H9 (cell line): ENCODE measurements at regions not wholly inside any gene's neighbourhood (a gene's known extent, or its start where the extent isn't known, plus 50 kb on each side); places are given as distances from the start of the nearest gene placed in this dataset.

Source experiments
- DNase-seq: peaks from one replicate; pipeline ENCODE4 v3.0.0-alpha.2; 2017
- H2AFZ ChIP-seq: one replicate; pipeline ENCODE4 v1.6.1; 2013; ENCODE audit warnings: mild to moderate bottlenecking, low read length, control low read depth, moderate library complexity
- H2AK5ac ChIP-seq: 2 replicates; pipeline ENCODE4 v1.6.1; 2013; ENCODE audit warnings: low read length, control low read depth, mixed read lengths; ENCODE audit not compliant: insufficient read length
- H2BK120ac ChIP-seq: one replicate; pipeline ENCODE4 v1.6.1; 2013; ENCODE audit warnings: low read depth, mild to moderate bottlenecking, low read length, control low read depth, inconsistent platforms; ENCODE audit not compliant: poor library complexity, severe bottlenecking
- H2BK12ac ChIP-seq: 2 replicates; pipeline ENCODE4 v1.6.1; 2013; ENCODE audit warnings: low read length, control low read depth, mixed read lengths, low read depth; ENCODE audit not compliant: insufficient read length
- H2BK15ac ChIP-seq: 2 replicates; pipeline ENCODE4 v1.6.1; 2013; ENCODE audit warnings: low read depth, low read length, control low read depth
- H2BK20ac ChIP-seq: one replicate; pipeline ENCODE4 v1.6.1; 2013; ENCODE audit warnings: low read depth, mild to moderate bottlenecking, low read length, control low read depth, inconsistent platforms; ENCODE audit not compliant: poor library complexity, severe bottlenecking
- H2BK5ac ChIP-seq: 2 replicates; pipeline ENCODE4 v1.6.1; 2013; ENCODE audit warnings: low read length, control low read depth, mixed read lengths; ENCODE audit not compliant: insufficient read length
- H3K14ac ChIP-seq: 2 replicates; pipeline ENCODE4 v1.6.1; 2013; ENCODE audit warnings: low read length, control low read depth; ENCODE audit not compliant: insufficient read depth
- H3K18ac ChIP-seq: 2 replicates; pipeline ENCODE4 v1.6.1; 2013; ENCODE audit warnings: low read depth, mild to moderate bottlenecking, mixed read lengths, low read length, control low read depth; ENCODE audit not compliant: insufficient read length
- H3K23ac ChIP-seq: 2 replicates; pipeline ENCODE4 v1.6.1; 2013; ENCODE audit warnings: low read length, control low read depth, mixed read lengths, low read depth; ENCODE audit not compliant: insufficient read length
- H3K23me2 ChIP-seq: 2 replicates; pipeline ENCODE4 v1.6.1; 2013; ENCODE audit warnings: low read depth, mild to moderate bottlenecking, mixed read lengths, low read length, control low read depth; ENCODE audit not compliant: insufficient read length, poor library complexity, severe bottlenecking
- H3K27ac ChIP-seq: 2 replicates; pipeline ENCODE4 v1.5.1; 2013; ENCODE audit warnings: low read length, control low read depth, mixed read lengths, low read depth; ENCODE audit not compliant: insufficient read length
- H3K27me3 ChIP-seq: 2 replicates; pipeline ENCODE4 v1.6.1; 2013; ENCODE audit warnings: low read length, control low read depth, inconsistent platforms; ENCODE audit not compliant: insufficient read depth
- H3K4ac ChIP-seq: 2 replicates; pipeline ENCODE4 v1.6.1; 2013; ENCODE audit warnings: low read depth, mild to moderate bottlenecking, control low read depth, inconsistent platforms, low read length, moderate library complexity
- H3K4me1 ChIP-seq: 2 replicates; pipeline ENCODE4 v1.6.1; 2013; ENCODE audit warnings: low read length, control low read depth, inconsistent platforms; ENCODE audit not compliant: insufficient read depth
- H3K4me2 ChIP-seq: 2 replicates; pipeline ENCODE4 v1.6.1; 2013; ENCODE audit warnings: low read length, control low read depth, mixed read lengths; ENCODE audit not compliant: insufficient read length, insufficient read depth
- H3K56ac ChIP-seq: 2 replicates; pipeline ENCODE4 v1.6.1; 2013; ENCODE audit warnings: low read depth, mild to moderate bottlenecking, mixed read lengths, low read length, control low read depth; ENCODE audit not compliant: insufficient read length
- H3K79me1 ChIP-seq: 2 replicates; pipeline ENCODE4 v1.6.1; 2013; ENCODE audit warnings: low read depth, mild to moderate bottlenecking, moderate library complexity, low read length, control low read depth, inconsistent platforms; ENCODE audit not compliant: insufficient read depth, poor library complexity, severe bottlenecking
- H3K79me2 ChIP-seq: 2 replicates; pipeline ENCODE4 v1.6.1; 2013; ENCODE audit warnings: low read length, control low read depth, inconsistent platforms; ENCODE audit not compliant: insufficient read depth
- H3K9ac ChIP-seq: 2 replicates; pipeline ENCODE4 v1.6.1; 2013; ENCODE audit warnings: low read length, control low read depth, mixed read lengths; ENCODE audit not compliant: insufficient read length; ENCODE audit errors: extremely low read depth
- H3K9me3 ChIP-seq: one replicate; pipeline ENCODE4 v1.6.1; 2013; ENCODE audit warnings: low read depth, low read length, inconsistent platforms; ENCODE audit not compliant: control insufficient read depth
- H3T11ph ChIP-seq: one replicate; pipeline ENCODE4 v1.6.1; 2013; ENCODE audit warnings: mild to moderate bottlenecking, low read length, control low read depth, inconsistent platforms
- H4K20me1 ChIP-seq: one replicate; pipeline ENCODE4 v1.6.1; 2013; ENCODE audit not compliant: control insufficient read depth, insufficient read length, insufficient read depth
- H4K5ac ChIP-seq: 2 replicates; pipeline ENCODE4 v1.6.1; 2013; ENCODE audit warnings: low read depth, mild to moderate bottlenecking, mixed read lengths, low read length, control low read depth; ENCODE audit not compliant: insufficient read length
- H4K8ac ChIP-seq: replicated peaks from 2 replicates; pipeline ENCODE4 v1.6.1; 2013; ENCODE audit warnings: low read length, control low read depth, mixed read lengths, low read depth; ENCODE audit not compliant: insufficient read length
- H4K91ac ChIP-seq: 2 replicates; pipeline ENCODE4 v1.6.1; 2013; ENCODE audit warnings: low read depth, mild to moderate bottlenecking, moderate library complexity, mixed read lengths, low read length, control low read depth; ENCODE audit not compliant: insufficient read length
- H3K27ac Mint-ChIP-seq, 3 experiments: 2 replicates in 2 of 3; 3 replicates in 1 of 3; pipeline ENCODE4 v1.8.0; 2020 to 2021; ENCODE audit warnings: mixed read lengths in 3 of 3, mild to moderate bottlenecking in 1 of 3, moderate library complexity in 1 of 3
- H3K27me3 Mint-ChIP-seq: 2 replicates; pipeline ENCODE4 v1.8.0; 2021; ENCODE audit warnings: low read depth, mild to moderate bottlenecking, moderate library complexity, mixed read lengths
- H3K36me3 Mint-ChIP-seq, 3 experiments: 2 replicates in 2 of 3; 3 replicates in 1 of 3; pipeline ENCODE4 v1.8.0; 2020 to 2021; ENCODE audit warnings: low read depth in 3 of 3, mixed read lengths in 3 of 3; ENCODE audit not compliant: insufficient read depth in 1 of 3
- H3K4me1 Mint-ChIP-seq, 2 experiments: 2 replicates each; pipeline ENCODE4 v1.8.0; 2020; ENCODE audit warnings: mixed read lengths in 2 of 2
- H3K4me3 Mint-ChIP-seq, 2 experiments: 2 replicates in 1 of 2; 3 replicates in 1 of 2; pipeline ENCODE4 v1.8.0; 2020 to 2021; ENCODE audit warnings: mild to moderate bottlenecking in 2 of 2, mixed read lengths in 2 of 2, moderate library complexity in 1 of 2
- H3K9me3 Mint-ChIP-seq, 2 experiments: 2 replicates in 1 of 2; 3 replicates in 1 of 2; pipeline ENCODE4 v1.8.0; 2020; ENCODE audit warnings: mild to moderate bottlenecking in 2 of 2, mixed read lengths in 2 of 2, moderate library complexity in 1 of 2
- WGBS: extraction: QIAGEN DNeasy Blood & Tissue Kit; methylation state at CpG from one replicate; pipeline ENCODE4 v1.1.7; 2013; ENCODE audit warnings: missing lambda C conversion rate, low lambda C conversion rate, mixed read lengths; ENCODE audit not compliant: insufficient read length; ENCODE audit errors: extremely low coverage; 5-methylcytosine and 5-hydroxymethylcytosine counted together
- TF ChIP-seq, protein P1 (sequence below): fragments of 200-600 bp; sonication (generic); conservative IDR thresholded peaks from 3 replicates; pipeline ENCODE4 v1.8.0; 2021; ENCODE audit warnings: antibody characterized with exemption, mild to moderate bottlenecking

DNA sequence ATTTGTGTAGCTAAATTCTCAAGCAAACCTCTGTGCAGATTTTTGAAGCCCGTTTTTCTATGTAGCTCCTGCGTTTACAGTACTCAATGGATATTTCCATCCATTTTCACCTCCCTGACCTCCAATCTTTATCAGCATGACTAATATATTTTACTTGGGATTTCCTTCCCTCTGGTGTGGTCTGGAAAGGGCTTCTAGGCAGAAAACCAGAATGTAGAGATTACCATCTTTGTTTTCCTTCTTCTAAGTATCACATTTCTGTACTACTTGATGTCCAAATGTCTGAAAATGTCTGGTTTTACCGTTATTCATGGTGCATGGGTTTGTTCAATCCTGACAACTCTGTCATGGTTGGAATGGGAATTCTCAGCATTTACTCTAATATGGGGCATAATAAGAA, 907.6 kb upstream of the FLRT2 start:
- Histone ChIP-seq H2BK120ac (no peak overlapping the region), H3K4ac (no peak overlapping the region), H3K9me3 (no peaks in the 10 kb centered on the region), H2BK20ac (no peak overlapping the region), H3K23ac (no peak overlapping the region), H4K91ac (no peak overlapping the region), H4K5ac (no peak overlapping the region), H3K9ac (no peak overlapping the region), H3K18ac (no peak overlapping the region), H2AFZ (no peak overlapping the region), H3K4me1 (no peaks in the 10 kb centered on the region), H3K4me2 (no peak overlapping the region), H2BK12ac (no peak overlapping the region), H2AK5ac (no peak overlapping the region), H3K79me1 (no peaks in the 10 kb centered on the region), H3K79me2 (no peaks in the 10 kb centered on the region), H3K27ac (no peak overlapping the region), H4K20me1 (no peaks in the 10 kb centered on the region), H2BK5ac (no peak overlapping the region), H3K14ac (no peak overlapping the region), H4K8ac (no peak overlapping the region), H3T11ph (no peak overlapping the region), H3K56ac (no peak overlapping the region), H3K23me2 (no peaks in the 10 kb centered on the region), H3K27me3 (no peaks in the 10 kb centered on the region), H2BK15ac (no peak overlapping the region)
- H3K9me3 Mint-ChIP-seq = no peaks in the 10 kb centered on the region; a peak in 1 of 5 replicates
- no peak overlapping the region for H3K27ac Mint-ChIP-seq
- H3K27me3 Mint-ChIP-seq = no peaks in the 10 kb centered on the region
- no peak for DNase-seq
- no CpG with 5 or more reads among the region's 3 CpGs for WGBS
- no peak overlapping the region for H3K4me3 Mint-ChIP-seq
- H3K36me3 Mint-ChIP-seq = no peaks in the 10 kb centered on the region
- H3K4me1 Mint-ChIP-seq = peaks cover 0 to 5% of the 10 kb centered on the region in 2 experiments; a peak in 1 of 4 replicates
- TF ChIP-seq, protein P1, sequence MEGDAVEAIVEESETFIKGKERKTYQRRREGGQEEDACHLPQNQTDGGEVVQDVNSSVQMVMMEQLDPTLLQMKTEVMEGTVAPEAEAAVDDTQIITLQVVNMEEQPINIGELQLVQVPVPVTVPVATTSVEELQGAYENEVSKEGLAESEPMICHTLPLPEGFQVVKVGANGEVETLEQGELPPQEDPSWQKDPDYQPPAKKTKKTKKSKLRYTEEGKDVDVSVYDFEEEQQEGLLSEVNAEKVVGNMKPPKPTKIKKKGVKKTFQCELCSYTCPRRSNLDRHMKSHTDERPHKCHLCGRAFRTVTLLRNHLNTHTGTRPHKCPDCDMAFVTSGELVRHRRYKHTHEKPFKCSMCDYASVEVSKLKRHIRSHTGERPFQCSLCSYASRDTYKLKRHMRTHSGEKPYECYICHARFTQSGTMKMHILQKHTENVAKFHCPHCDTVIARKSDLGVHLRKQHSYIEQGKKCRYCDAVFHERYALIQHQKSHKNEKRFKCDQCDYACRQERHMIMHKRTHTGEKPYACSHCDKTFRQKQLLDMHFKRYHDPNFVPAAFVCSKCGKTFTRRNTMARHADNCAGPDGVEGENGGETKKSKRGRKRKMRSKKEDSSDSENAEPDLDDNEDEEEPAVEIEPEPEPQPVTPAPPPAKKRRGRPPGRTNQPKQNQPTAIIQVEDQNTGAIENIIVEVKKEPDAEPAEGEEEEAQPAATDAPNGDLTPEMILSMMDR = no peak
